Endothelial cell (in vitro differentiated cells): ENCODE measurements at regions not wholly inside any gene's neighbourhood (a gene's known extent, or its start where the extent isn't known, plus 50 kb on each side); places are given as distances from the start of the nearest gene placed in this dataset.
A peak's percentile ranks its signal among the peaks of the same experiment; 100 is the strongest.

Source experiments
- DNase-seq: peaks from one replicate; pipeline ENCODE4 v3.0.0; 2021; ENCODE audit warnings: low spot score
- H3K27ac Mint-ChIP-seq: one replicate; pipeline ENCODE4 v1.8.0; 2021; ENCODE audit warnings: mixed read lengths, inconsistent platforms; ENCODE audit not compliant: unreplicated experiment
- H3K27me3 Mint-ChIP-seq: one replicate; pipeline ENCODE4 v1.8.0; 2021; ENCODE audit warnings: mild to moderate bottlenecking, moderate library complexity, mixed read lengths, inconsistent platforms; ENCODE audit not compliant: unreplicated experiment
- H3K36me3 Mint-ChIP-seq: one replicate; pipeline ENCODE4 v1.8.0; 2021; ENCODE audit warnings: mild to moderate bottlenecking, low read depth, mixed read lengths, inconsistent platforms; ENCODE audit not compliant: unreplicated experiment
- H3K4me1 Mint-ChIP-seq: one replicate; pipeline ENCODE4 v1.8.0; 2021; ENCODE audit warnings: mild to moderate bottlenecking, mixed read lengths, inconsistent platforms; ENCODE audit not compliant: unreplicated experiment
- H3K4me3 Mint-ChIP-seq: one replicate; pipeline ENCODE4 v1.8.0; 2021; ENCODE audit warnings: mild to moderate bottlenecking, mixed read lengths, inconsistent platforms; ENCODE audit not compliant: unreplicated experiment
- H3K9me3 Mint-ChIP-seq: one replicate; pipeline ENCODE4 v1.8.0; 2021; ENCODE audit warnings: mixed read lengths, inconsistent platforms; ENCODE audit not compliant: unreplicated experiment
- CTCF ChIP-seq: fragments of 200-600 bp; sonication (generic); IDR thresholded peaks from one replicate; pipeline ENCODE4 v1.5.0; 2021; ENCODE audit warnings: antibody characterized with exemption; ENCODE audit not compliant: unreplicated experiment

- Mint-ChIP-seq H3K9me3 (no peaks in the 10 kb centered on the region), H3K27ac (no peak overlapping the region)
Measured at GRCh38 chr4:63123441-63123840, 1285.8 kb downstream of the TECRL start.

GRCh38 chr4:63122955-63123354 lies 1286.3 kb downstream of the TECRL start:
- DNase-seq: no peak
- H3K9me3 Mint-ChIP-seq: no peaks in the 10 kb centered on the region
- no peak overlapping the region for H3K27ac Mint-ChIP-seq
- no peaks in the 10 kb centered on the region for H3K27me3 Mint-ChIP-seq
- no peaks in the 10 kb centered on the region for H3K36me3 Mint-ChIP-seq
- H3K4me1 Mint-ChIP-seq: no peaks in the 10 kb centered on the region
- no peak for TF ChIP-seq CTCF
- H3K4me3 Mint-ChIP-seq: no peak overlapping the region

More at GRCh38 chr4:63123441-63123840, 1285.8 kb downstream of the TECRL start:
- no peaks in the 10 kb centered on the region for H3K27me3 Mint-ChIP-seq
- no peaks in the 10 kb centered on the region for H3K4me1 Mint-ChIP-seq
- no peaks in the 10 kb centered on the region for H3K36me3 Mint-ChIP-seq
- no peak for TF ChIP-seq CTCF
- no peak for DNase-seq
- no peak overlapping the region for H3K4me3 Mint-ChIP-seq

GRCh38 chr4:63106600-63106999 lies 1302.7 kb downstream of the TECRL start:
- Mint-ChIP-seq H3K4me3 (no peak overlapping the region), H3K9me3 (peaks cover 4% of the 10 kb centered on the region), H3K36me3 (no peaks in the 10 kb centered on the region), H3K27me3 (no peaks in the 10 kb centered on the region), H3K4me1 (peaks cover 15% of the 10 kb centered on the region), H3K27ac (peak overlapping the region; percentile 95)
- DNase-seq: no peak
- TF ChIP-seq CTCF: no peak

GRCh38 chr4:63105839-63106238 lies 1303.4 kb downstream of the TECRL start:
- TF ChIP-seq CTCF: no peak
- peak overlapping the region; percentile 95 for H3K27ac Mint-ChIP-seq
- peaks cover 4% of the 10 kb centered on the region for H3K9me3 Mint-ChIP-seq
- no peak overlapping the region for H3K4me3 Mint-ChIP-seq
- DNase-seq: peak; percentile 13
- H3K4me1 Mint-ChIP-seq: peaks cover 15% of the 10 kb centered on the region
- H3K27me3 Mint-ChIP-seq: no peaks in the 10 kb centered on the region
- H3K36me3 Mint-ChIP-seq: no peaks in the 10 kb centered on the region

GRCh38 chr4:63090641-63091040 lies 1318.6 kb downstream of the TECRL start:
- H3K36me3 Mint-ChIP-seq: no peaks in the 10 kb centered on the region

More at GRCh38 chr4:63090641-63091040, 1318.6 kb downstream of the TECRL start:
- no peaks in the 10 kb centered on the region for H3K4me1 Mint-ChIP-seq
- TF ChIP-seq CTCF: no peak
- H3K4me3 Mint-ChIP-seq: no peak overlapping the region
- no peak overlapping the region for H3K27ac Mint-ChIP-seq
- DNase-seq: no peak
- H3K9me3 Mint-ChIP-seq: no peaks in the 10 kb centered on the region
- H3K27me3 Mint-ChIP-seq: no peaks in the 10 kb centered on the region
